ENCODE measurements at regions not wholly inside any gene's neighbourhood (a gene's known extent, or its start where the extent isn't known, plus 50 kb on each side); places are given as distances from the start of the nearest gene placed in this dataset.

- no peak for DNase-seq
Observed at GRCh38 chr3:147872568-147872967, 463.4 kb downstream of the ZIC1 start.

DNA sequence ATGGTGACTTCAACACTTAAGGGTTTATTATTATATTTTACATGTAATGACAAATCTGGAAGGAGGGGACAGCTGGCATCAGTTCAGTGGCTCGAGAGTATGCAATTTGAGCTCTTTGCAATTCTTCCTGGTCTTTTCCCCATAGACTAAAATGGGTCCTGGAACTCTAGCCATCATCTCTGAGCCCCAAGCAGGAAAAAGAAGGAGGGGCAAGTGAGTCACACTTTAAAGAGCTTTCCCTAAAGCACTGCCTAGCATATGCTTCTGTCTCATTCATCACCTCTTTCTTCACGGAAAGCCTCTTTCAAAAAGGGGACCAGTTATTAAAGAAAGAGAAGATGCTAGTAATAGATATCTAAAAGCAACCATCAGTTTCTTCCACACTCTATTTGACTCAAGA, 466.3 kb downstream of the ZIC1 start:
- no peak for DNase-seq

DNA sequence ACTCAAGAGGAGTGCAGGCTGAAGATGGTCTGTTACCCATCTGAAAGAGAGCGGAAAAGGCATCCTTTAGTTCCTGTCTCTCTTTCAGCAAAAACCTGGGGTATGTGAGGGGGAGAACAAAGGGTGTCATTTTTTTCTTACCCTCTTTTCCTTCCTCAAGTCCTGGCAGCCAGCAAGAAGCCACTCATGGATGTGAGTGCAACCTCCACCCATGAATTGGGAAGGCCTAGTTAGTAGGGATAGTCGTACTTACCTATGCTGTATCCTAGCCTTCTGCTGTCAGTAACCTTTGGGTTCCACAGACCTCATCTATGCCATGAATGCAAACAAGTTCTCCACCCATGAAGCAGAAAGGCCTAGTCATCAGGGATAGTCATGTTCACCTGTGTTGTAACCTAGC, 472.8 kb downstream of the ZIC1 start:
- DNase-seq: no peak

GRCh38 chr3:147886879-147887278, 477.7 kb downstream of the ZIC1 start:
- no peak for DNase-seq

DNA sequence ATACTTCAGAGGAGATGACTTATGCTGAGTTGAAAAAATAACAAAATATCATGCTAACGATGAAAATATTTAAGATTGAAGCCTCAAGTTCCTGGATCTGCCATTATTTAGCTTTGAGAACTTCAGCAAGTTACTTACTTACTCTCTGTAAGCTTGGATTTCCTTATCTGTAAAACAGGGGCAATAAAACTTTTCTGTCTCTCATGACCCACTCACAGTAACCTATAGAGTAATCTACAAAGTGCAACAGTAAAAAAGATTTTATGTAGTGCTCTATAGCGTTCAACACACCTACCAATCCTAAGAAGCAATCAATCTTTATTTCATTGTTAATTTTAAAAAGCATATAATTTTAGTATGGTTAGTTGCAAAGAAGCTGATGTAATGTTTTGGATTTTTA, 478.6 kb downstream of the ZIC1 start:
- DNase-seq: no peak

DNA sequence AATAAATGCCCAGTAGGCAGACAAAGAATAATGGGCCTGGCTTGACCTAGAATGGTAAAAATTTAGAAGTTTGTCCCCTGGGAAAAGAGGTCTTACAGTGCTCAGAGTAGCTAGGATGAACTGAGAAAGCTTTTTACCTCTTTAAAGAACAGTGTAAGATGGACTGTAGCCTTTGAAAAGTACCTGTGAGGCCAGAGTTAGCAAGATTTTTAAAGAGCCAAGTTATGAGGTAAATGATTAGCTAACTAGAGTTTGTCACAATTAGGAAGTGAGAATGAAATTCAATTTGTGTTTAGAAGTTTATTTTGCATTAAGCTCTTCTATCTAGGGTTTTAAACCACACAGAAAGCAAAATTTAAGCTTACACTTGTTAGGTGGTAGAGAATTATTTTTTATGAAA, 480.9 kb downstream of the ZIC1 start:
- DNase-seq: no peak

- DNase-seq: no peak
Observed at GRCh38 chr3:147895509-147895908, 486.3 kb downstream of the ZIC1 start.

DNA sequence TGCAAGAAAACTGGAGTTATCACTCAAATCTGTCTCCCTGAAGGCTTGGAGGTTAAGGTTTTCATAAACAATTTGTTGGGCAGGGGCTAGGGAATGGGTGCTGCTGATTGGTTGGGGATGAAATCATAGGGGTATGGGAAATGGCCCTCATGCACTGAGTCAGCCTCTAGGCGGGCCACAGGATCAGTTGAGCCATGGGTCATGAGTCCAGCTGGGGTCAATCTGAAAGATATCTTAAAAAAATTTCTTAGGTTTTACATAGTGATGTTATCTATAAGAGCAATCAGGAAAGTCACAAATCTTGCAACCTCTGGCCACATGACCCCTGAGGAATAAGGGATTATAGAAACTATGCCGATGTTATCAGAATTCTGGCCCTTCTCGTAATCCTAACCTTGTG, 491.7 kb downstream of the ZIC1 start:
- DNase-seq: no peak

GRCh38 chr3:147903026-147903425, 493.9 kb downstream of the ZIC1 start:
- no peak for DNase-seq

GRCh38 chr3:147904421-147904820, 495.3 kb downstream of the ZIC1 start:
- DNase-seq: no peak

DNA sequence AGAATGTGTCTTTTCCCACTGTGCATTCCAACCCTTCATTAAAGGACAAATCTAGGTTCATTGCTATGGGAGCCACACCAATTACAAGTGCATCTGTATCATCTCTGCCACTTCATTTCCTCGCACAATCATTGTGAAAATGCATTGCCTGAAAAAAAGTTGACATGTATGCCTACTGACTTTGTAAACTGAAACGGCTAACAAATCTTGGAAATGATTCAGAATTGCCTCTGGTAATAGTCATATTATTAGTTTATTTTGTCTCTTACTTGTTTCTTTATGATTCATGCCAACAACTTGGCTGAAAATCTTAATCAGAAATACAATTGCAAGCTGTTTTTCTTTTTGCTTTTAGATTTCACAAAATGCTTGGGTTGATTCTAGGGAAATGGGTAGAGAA, 497.1 kb downstream of the ZIC1 start:
- DNase-seq: no peak

DNA sequence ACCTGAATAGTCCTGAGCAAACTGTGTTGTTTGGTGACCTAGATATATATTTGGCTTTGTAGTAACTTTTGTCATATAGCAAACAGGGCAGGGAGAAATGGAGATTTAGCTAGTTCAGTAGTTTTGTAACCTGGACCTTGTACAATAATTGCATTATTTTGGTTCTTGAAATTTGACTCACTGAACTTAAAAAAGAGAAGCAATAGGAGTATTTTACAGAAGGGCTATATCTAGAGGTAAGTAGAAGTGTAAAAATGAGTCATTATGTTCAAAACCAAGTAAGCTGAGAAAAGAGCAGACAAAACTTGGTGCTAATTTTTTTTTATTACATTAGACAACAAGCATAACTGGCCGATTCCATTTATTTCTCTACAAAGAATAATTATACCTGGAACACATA, 505.4 kb downstream of the ZIC1 start:
- no peak for DNase-seq

- DNase-seq: no peak
Observed at GRCh38 chr3:147915057-147915456, 505.9 kb downstream of the ZIC1 start.

DNA sequence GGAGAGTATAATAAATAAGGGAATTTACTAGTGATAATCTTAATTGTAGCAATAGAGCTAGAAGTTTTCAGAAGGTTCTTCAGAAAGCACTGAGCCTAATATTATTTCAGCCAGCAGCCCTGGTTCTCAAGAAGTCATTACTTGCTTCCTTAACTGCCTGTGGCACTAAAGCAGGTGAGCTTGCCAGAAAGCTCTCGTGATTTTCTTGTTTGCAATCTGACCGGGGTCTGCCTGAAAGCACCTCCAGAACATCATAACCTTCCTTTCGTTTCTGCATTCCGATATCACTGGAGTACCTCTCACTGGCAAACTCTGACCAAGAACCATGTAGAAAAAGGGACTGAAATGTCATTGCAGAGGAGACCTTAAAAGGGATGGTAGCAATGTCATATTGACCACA, 510.3 kb downstream of the ZIC1 start:
- no peak for DNase-seq

GRCh38 chr3:147921051-147921450, 511.9 kb downstream of the ZIC1 start:
- DNase-seq: no peak

DNA sequence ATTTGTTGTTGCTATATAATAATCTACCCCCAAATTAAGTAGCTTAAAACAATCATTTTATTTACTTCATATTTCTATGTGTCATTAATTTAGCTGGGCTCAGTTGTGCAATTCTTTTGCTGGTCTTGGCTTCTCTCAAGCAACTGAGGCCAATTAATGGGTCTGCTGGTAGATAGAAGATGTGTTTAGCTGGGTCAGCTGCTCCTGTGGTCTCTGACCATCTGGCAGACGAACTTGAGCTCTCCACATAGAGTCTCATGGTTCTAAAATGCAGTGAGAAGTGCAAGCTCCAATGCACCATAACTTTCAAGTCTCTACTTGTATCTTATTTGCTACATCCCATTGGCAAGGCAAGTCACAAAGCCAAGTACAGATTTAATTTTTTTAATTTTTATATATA, 515.6 kb downstream of the ZIC1 start:
- DNase-seq: no peak

DNA sequence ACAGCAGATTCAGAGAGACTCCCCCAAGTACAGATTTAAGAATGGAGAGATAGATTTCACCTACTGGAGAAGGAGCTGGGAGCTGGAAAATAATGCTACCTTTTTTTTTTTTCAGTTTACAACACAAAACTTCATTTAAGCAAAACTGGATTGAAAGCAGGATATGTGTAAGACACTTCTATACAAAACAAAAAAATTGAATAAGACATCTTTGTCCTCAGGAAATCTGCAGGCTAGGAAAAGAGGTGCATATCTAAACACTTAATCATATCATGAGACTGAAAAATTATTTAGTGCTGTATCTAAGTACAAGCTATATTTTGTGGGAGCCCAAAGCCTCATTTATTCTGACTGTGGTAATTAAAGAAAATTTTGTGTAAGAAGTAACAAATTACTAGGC, 516.1 kb downstream of the ZIC1 start:
- DNase-seq: no peak

- no peak for DNase-seq
Observed at GRCh38 chr3:147930232-147930807, 521.2 kb downstream of the ZIC1 start.

- no peak for DNase-seq
Observed at GRCh38 chr3:147934451-147935180, 525.5 kb downstream of the ZIC1 start.

- DNase-seq: no peak
Observed at GRCh38 chr3:147937341-147937740, 528.2 kb downstream of the ZIC1 start.

GRCh38 chr3:147937891-147938290, 528.7 kb downstream of the ZIC1 start:
- no peak for DNase-seq

DNA sequence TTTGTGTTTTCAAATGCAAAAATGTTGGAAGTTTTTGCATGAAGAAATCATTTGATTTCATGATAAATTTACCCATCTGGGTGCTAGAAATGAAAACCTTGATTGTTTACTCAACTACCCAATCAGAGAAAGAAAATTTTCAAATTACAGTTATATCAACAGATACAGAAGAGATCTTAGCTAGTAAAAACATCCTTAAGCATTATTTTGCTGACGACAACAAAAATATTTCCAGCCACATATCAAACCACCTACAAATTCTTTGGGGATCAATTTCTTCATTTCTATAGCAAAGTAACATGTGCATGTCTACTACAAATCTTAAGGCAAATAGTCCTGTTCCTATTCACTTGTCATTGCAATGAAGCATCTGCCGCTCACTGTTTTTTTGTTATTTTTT, 530.3 kb downstream of the ZIC1 start:
- no peak for DNase-seq

DNA sequence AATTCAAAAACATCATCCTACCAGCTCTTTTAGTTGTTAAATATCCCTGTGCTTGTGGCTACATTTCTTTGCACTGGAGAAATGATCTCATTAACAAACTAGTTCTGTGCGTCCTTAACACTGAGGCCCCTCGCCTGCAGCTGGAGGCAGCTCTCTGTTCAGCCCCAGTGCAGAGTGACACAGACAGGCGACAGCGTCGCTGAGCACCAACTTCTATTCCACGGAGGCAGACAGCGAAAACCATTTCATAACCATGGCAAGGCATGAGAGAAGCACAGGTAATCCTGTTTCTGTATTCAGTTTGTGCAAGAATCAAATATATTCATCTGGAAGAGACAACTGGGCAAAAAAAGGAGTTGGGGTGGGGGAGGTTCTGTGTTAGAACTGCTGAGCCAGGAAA, 530.7 kb downstream of the ZIC1 start:
- no peak for DNase-seq

- no peak for DNase-seq
Observed at GRCh38 chr3:147940405-147941193, 531.4 kb downstream of the ZIC1 start.

Data from NCI-H2029 (cell line).